ENCODE measurements at regions not wholly inside any gene's neighbourhood (a gene's known extent, or its start where the extent isn't known, plus 50 kb on each side); places are given as distances from the start of the nearest gene placed in this dataset.

DNA sequence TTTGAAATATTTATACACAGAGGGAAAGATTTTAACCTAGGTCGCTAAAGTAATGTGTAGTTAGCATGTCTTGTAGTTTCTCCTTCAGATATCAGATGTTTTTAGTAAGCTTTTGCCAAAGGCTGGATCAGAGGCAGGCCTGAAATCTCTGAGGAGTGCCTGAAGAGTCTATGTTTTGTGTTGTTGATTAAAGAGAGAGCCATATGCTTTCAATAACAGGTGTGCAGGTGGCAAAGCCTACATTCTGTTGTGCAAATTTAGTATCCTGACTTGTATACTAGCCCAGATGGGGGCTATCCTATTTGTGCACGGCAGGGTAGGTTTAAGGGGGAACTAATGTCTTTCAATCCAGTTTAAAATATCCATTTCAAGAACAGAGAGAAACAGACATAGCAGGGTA, 167.1 kb upstream of the ATXN1 start:
- Histone ChIP-seq H3K36me3 (ENCODE audit: low read depth, missing control alignments) (no peaks in the 10 kb centered on the region), H3K9me3 (no peaks in the 10 kb centered on the region), H3K4me3 (no peak overlapping the region), H3K27me3 (no peaks in the 10 kb centered on the region), H3K4me1 (no peaks in the 10 kb centered on the region), H3K27ac (no peak overlapping the region)
- 78 to 85% methylated on average over 2 of the region's 2 CpGs for WGBS, 2 donors
- TF ChIP-seq, protein P1, sequence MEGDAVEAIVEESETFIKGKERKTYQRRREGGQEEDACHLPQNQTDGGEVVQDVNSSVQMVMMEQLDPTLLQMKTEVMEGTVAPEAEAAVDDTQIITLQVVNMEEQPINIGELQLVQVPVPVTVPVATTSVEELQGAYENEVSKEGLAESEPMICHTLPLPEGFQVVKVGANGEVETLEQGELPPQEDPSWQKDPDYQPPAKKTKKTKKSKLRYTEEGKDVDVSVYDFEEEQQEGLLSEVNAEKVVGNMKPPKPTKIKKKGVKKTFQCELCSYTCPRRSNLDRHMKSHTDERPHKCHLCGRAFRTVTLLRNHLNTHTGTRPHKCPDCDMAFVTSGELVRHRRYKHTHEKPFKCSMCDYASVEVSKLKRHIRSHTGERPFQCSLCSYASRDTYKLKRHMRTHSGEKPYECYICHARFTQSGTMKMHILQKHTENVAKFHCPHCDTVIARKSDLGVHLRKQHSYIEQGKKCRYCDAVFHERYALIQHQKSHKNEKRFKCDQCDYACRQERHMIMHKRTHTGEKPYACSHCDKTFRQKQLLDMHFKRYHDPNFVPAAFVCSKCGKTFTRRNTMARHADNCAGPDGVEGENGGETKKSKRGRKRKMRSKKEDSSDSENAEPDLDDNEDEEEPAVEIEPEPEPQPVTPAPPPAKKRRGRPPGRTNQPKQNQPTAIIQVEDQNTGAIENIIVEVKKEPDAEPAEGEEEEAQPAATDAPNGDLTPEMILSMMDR (IDR thresholded peaks at IDR 0.05): no peak
- TF ChIP-seq POLR2A (IDR thresholded peaks at IDR 0.05): no peak
- intact Hi-C loops (cut with DNase I; ENCODE audit: low total_unique reads): no loop called here
- DNase-seq: no peak

DNA sequence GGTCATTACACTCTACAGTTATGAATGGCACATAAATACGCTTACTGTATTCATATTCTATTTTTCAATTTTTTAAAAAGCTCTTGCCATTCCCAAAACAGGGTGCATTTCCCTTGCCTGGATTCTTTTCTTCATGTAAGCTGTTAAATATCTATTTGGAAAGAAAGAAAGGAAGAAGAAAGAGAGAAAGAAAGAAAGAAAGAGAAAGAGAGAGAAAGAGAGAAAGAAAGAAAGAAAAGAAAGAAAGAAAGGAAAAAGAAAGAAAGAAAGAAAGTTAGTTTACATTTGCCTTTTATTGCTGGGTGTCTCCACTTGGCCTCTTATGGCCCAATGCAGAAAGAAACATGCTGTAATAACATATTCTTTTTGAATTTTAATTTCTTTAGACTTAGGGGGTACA, 165.9 kb upstream of the ATXN1 start:
- Histone ChIP-seq H3K36me3 (ENCODE audit: low read depth, missing control alignments) (no peaks in the 10 kb centered on the region), H3K4me3 (no peak overlapping the region), H3K27me3 (no peaks in the 10 kb centered on the region), H3K9me3 (no peaks in the 10 kb centered on the region), H3K27ac (no peak overlapping the region), H3K4me1 (no peaks in the 10 kb centered on the region)
- DNase-seq: no peak
- WGBS, 2 donors: 96 to 100% methylated on average over 1 of the region's 1 CpG
- TF ChIP-seq POLR2A (IDR thresholded peaks at IDR 0.05): no peak
- TF ChIP-seq, protein P1 (IDR thresholded peaks at IDR 0.05): no peak
- intact Hi-C loops (cut with DNase I; ENCODE audit: low total_unique reads): no loop called here

DNA sequence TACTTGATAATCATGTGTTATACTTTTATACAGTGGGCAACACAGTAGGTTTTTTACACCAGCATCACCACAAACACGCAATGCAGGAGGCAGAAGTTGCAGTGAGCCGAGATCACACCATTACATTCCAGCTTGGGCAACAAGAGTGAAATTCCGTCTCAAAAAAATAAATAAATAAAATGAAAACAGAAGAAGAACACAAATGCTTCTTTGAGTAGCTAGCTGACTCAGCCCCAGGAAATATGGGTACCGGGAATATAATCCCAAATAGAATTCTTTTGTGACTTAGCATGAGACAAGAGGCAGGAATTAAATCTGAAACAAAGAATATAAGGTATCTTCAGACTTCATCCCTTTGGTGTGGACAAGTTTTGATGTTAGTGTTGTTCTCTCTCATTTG, 164.2 kb upstream of the ATXN1 start:
- Histone ChIP-seq H3K27me3 (no peaks in the 10 kb centered on the region), H3K27ac (no peak overlapping the region), H3K36me3 (ENCODE audit: low read depth, missing control alignments) (no peaks in the 10 kb centered on the region), H3K9me3 (no peaks in the 10 kb centered on the region), H3K4me1 (no peaks in the 10 kb centered on the region), H3K4me3 (no peak overlapping the region)
- 87 to 88% methylated on average over 4 of the region's 4 CpGs for WGBS, 2 donors
- intact Hi-C loops (cut with DNase I; ENCODE audit: low total_unique reads): no loop called here
- no peak for TF ChIP-seq POLR2A (IDR thresholded peaks at IDR 0.05)
- TF ChIP-seq, protein P1 (IDR thresholded peaks at IDR 0.05): no peak
- DNase-seq: no peak

DNA sequence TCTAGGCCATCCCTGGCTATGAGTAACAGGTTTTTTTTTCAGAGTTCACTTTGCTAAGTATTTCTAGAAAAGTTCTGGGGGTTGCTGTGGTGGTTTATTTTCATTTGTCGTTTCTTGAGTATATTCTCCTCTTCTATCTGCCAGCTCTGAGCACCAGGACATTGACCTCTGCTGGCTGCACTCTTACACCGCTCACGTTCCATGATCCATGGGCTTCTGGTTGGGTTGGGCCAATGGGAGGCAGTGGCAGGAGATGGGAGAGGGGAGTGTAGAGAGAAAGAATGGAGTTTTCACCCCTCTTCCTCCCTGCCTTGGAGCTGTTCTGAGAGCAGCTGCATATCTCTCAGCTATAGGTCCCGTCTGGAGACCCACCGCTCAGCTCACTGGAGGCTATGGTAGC, 161.0 kb upstream of the ATXN1 start:
- no peak for DNase-seq
- Histone ChIP-seq H3K4me3 (no peak overlapping the region), H3K4me1 (no peaks in the 10 kb centered on the region), H3K27me3 (no peaks in the 10 kb centered on the region), H3K36me3 (ENCODE audit: low read depth, missing control alignments) (no peaks in the 10 kb centered on the region), H3K27ac (no peak overlapping the region), H3K9me3 (no peaks in the 10 kb centered on the region)
- 68 to 69% methylated on average over 5 of the region's 5 CpGs for WGBS, 2 donors
- TF ChIP-seq, protein P1 (IDR thresholded peaks at IDR 0.05): no peak
- TF ChIP-seq POLR2A (IDR thresholded peaks at IDR 0.05): no peak
- intact Hi-C loops (cut with DNase I; ENCODE audit: low total_unique reads): no loop called here

DNA sequence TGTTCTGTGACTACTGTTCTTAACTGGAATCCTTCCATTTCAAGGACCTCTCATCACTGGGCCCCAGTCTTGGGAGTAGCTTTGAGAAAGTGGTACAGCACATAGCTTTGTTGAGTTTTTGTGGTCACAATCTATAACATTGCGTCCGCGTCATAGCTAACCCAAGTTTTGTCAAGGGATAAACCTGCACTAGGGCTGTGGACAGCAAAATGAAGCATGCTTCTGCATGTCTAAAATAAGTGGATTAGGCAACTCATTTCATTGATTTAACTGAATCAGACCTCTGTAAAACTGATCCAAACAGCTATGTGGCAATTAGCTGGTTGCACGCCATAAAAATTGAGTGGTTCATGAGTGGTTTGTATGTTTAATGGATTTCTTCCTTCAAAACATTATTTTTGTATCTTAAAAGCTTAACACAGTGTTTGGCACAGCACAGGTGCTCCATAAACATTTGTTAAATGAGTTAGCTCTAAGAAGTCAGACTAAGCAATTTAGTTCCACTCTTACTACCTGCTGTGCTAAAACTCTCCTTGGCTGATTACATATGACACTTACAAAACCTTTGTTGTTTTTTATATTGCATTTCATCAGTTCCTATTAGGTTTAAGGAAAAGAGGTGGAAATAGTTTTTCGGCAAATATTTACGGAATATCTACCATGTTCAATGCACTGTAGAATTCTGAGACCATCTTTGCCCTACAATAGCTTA, 160.3 kb upstream of the ATXN1 start:
- intact Hi-C loops (cut with DNase I; ENCODE audit: low total_unique reads): no loop called here
- H3K36me3 ChIP-seq (ENCODE audit: low read depth, missing control alignments): no peaks in the 10 kb centered on the region
- WGBS, 2 donors: 86 to 100% methylated on average over 6 of the region's 6 CpGs
- TF ChIP-seq POLR2A (IDR thresholded peaks at IDR 0.05): no peak
- TF ChIP-seq, protein P1 (IDR thresholded peaks at IDR 0.05): no peak
- no peak overlapping the region for H3K27ac ChIP-seq
- H3K4me1 ChIP-seq: no peaks in the 10 kb centered on the region
- no peaks in the 10 kb centered on the region for H3K9me3 ChIP-seq
- no peak for DNase-seq
- H3K4me3 ChIP-seq: no peak overlapping the region
- H3K27me3 ChIP-seq: no peaks in the 10 kb centered on the region

All from testis (tissue), 2 donors.